ENCODE measurements at regions not wholly inside any gene's neighbourhood (a gene's known extent, or its start where the extent isn't known, plus 50 kb on each side); places are given as distances from the start of the nearest gene placed in this dataset.

GRCh38 chr7:23918286-23918685, 208.3 kb downstream of the STK31 start:
- intact Hi-C loops (cut with DNase I) = no loop called here
- no peak for TF ChIP-seq CTCF (IDR thresholded peaks at IDR 0.05)
- TF ChIP-seq POLR2A (IDR thresholded peaks at IDR 0.05) = no peak
- Histone ChIP-seq H3K4me3 (replicated peaks in 1 of 3) (no peak overlapping the region), H3K27me3 (no peaks in the 10 kb centered on the region), H3K4me1 (no peaks in the 10 kb centered on the region), H3K27ac (no peak overlapping the region), H3K36me3 (no peaks in the 10 kb centered on the region), H3K9me3 (no peaks in the 10 kb centered on the region)
- no peak for DNase-seq

- intact Hi-C loops (cut with DNase I) = no loop called here
- Histone ChIP-seq H3K4me3 (replicated peaks in 1 of 3) (no peak overlapping the region), H3K36me3 (no peaks in the 10 kb centered on the region), H3K27ac (no peak overlapping the region), H3K27me3 (no peaks in the 10 kb centered on the region), H3K4me1 (no peaks in the 10 kb centered on the region), H3K9me3 (no peaks in the 10 kb centered on the region)
- TF ChIP-seq POLR2A (IDR thresholded peaks at IDR 0.05) = no peak
- TF ChIP-seq CTCF (IDR thresholded peaks at IDR 0.05) = no peak
- no peak for DNase-seq
Observed at GRCh38 chr7:23918856-23919255, 208.8 kb downstream of the STK31 start.

GRCh38 chr7:23925088-23925487, 215.1 kb downstream of the STK31 start:
- no peaks in the 10 kb centered on the region for H3K4me1 ChIP-seq
- no peak overlapping the region for H3K4me3 ChIP-seq (replicated peaks in 1 of 3)
- no peaks in the 10 kb centered on the region for H3K36me3 ChIP-seq
- WGBS, 2 donors = 84 to 85% methylated on average over 5 of the region's 5 CpGs
- no peaks in the 10 kb centered on the region for H3K9me3 ChIP-seq
- intact Hi-C loops (cut with DNase I) = no loop called here
- DNase-seq = no peak
- TF ChIP-seq CTCF (IDR thresholded peaks at IDR 0.05) (no peak), POLR2A (IDR thresholded peaks at IDR 0.05) (no peak)
- no peak overlapping the region for H3K27ac ChIP-seq
- H3K27me3 ChIP-seq = no peaks in the 10 kb centered on the region

- H3K9me3 ChIP-seq = no peaks in the 10 kb centered on the region
- no peak for DNase-seq
- no peak overlapping the region for H3K27ac ChIP-seq
- intact Hi-C loops (cut with DNase I) = no loop called here
- H3K4me1 ChIP-seq = no peaks in the 10 kb centered on the region
- 85 to 89% methylated on average over 5 of the region's 5 CpGs for WGBS, 2 donors
- TF ChIP-seq POLR2A (IDR thresholded peaks at IDR 0.05) = no peak
- TF ChIP-seq CTCF (IDR thresholded peaks at IDR 0.05) = no peak
- H3K36me3 ChIP-seq = no peaks in the 10 kb centered on the region
- no peak overlapping the region for H3K4me3 ChIP-seq (replicated peaks in 1 of 3)
- H3K27me3 ChIP-seq = no peaks in the 10 kb centered on the region
Observed at GRCh38 chr7:23927709-23928417, 217.8 kb downstream of the STK31 start.

GRCh38 chr7:23928418-23928775, 218.4 kb downstream of the STK31 start:
- H3K4me3 ChIP-seq (replicated peaks in 1 of 3) = no peak overlapping the region
- no peak for TF ChIP-seq CTCF (IDR thresholded peaks at IDR 0.05)
- no peak for TF ChIP-seq POLR2A (IDR thresholded peaks at IDR 0.05)
- no peaks in the 10 kb centered on the region for H3K4me1 ChIP-seq
- H3K27ac ChIP-seq = no peak overlapping the region
- H3K36me3 ChIP-seq = no peaks in the 10 kb centered on the region
- H3K9me3 ChIP-seq = no peaks in the 10 kb centered on the region
- DNase-seq = no peak
- no peaks in the 10 kb centered on the region for H3K27me3 ChIP-seq
- 65 to 67% methylated on average over 3 of the region's 3 CpGs for WGBS, 2 donors
- intact Hi-C loops (cut with DNase I) = no loop called here
